GM19238 (cell line): ENCODE measurements at regions not wholly inside any gene's neighbourhood (a gene's known extent, or its start where the extent isn't known, plus 50 kb on each side); places are given as distances from the start of the nearest gene placed in this dataset.

Experiments used
- DNase-seq: peaks from one replicate; pipeline ENCODE4 v3.0.0; 2011; ENCODE audit warnings: low spot score; ENCODE audit not compliant: insufficient read length

GRCh38 chr16:85398688-85399582 is 214.2 kb upstream of the GSE1 start:
- no peak for DNase-seq

- no peak for DNase-seq
Measured at GRCh38 chr16:85399583-85400284, 213.4 kb upstream of the GSE1 start.

GRCh38 chr16:85400305-85401205 is 212.6 kb upstream of the GSE1 start:
- DNase-seq = no peak

GRCh38 chr16:85401370-85401916 is 211.7 kb upstream of the GSE1 start:
- DNase-seq = no peak

- DNase-seq = no peak
Measured at GRCh38 chr16:85401917-85402766, 211.0 kb upstream of the GSE1 start.

- DNase-seq = no peak
Measured at GRCh38 chr16:85402910-85403692, 210.0 kb upstream of the GSE1 start.

- no peak for DNase-seq
Measured at GRCh38 chr16:85403693-85404092, 209.4 kb upstream of the GSE1 start.

GRCh38 chr16:85412911-85413520 is 200.1 kb upstream of the GSE1 start:
- DNase-seq = no peak

GRCh38 chr16:85413691-85414663 is 199.1 kb upstream of the GSE1 start:
- no peak for DNase-seq

- no peak for DNase-seq
Measured at GRCh38 chr16:85415196-85416090, 197.7 kb upstream of the GSE1 start.

GRCh38 chr16:85416228-85417109 is 196.7 kb upstream of the GSE1 start:
- peak; percentile 72 for DNase-seq

- no peak for DNase-seq
Measured at GRCh38 chr16:85417156-85417860, 195.8 kb upstream of the GSE1 start.

- DNase-seq = no peak
Measured at GRCh38 chr16:85418978-85419491, 194.1 kb upstream of the GSE1 start.

- no peak for DNase-seq
Measured at GRCh38 chr16:85419503-85420408, 193.4 kb upstream of the GSE1 start.
